ENCODE measurements at regions not wholly inside any gene's neighbourhood (a gene's known extent, or its start where the extent isn't known, plus 50 kb on each side); places are given as distances from the start of the nearest gene placed in this dataset.

GRCh38 chr9:3586066-3586465 is 60.3 kb upstream of the RFX3 start:
- TF ChIP-seq CTCF (IDR thresholded peaks at IDR 0.05; ENCODE audit: low read depth, low read length) (no peak), EZH2phosphoT487 (IDR thresholded peaks at IDR 0.05; ENCODE audit: low read depth) (no peak)
